ENCODE measurements at regions not wholly inside any gene's neighbourhood (a gene's known extent, or its start where the extent isn't known, plus 50 kb on each side); places are given as distances from the start of the nearest gene placed in this dataset.

GRCh38 chr16:56063111-56063510 is 128.2 kb upstream of the GNAO1 start:
- H3K9me3 ChIP-seq (ENCODE audit: control insufficient read depth, low read length), result no peaks in the 10 kb centered on the region
- no peak for DNase-seq
- intact Hi-C loops (cut with DNase I), result no loop called here
- no peak overlapping the region for H3K4me3 ChIP-seq (ENCODE audit: low read length)
- H3K4me1 ChIP-seq (ENCODE audit: control insufficient read depth, insufficient read depth, low read length), result no peaks in the 10 kb centered on the region
- ATAC-seq, result no peak
- H3K27ac ChIP-seq (ENCODE audit: low read length), result no peak overlapping the region
- no peaks in the 10 kb centered on the region for H3K27me3 ChIP-seq (ENCODE audit: control insufficient read depth, insufficient read depth)

GRCh38 chr16:56057151-56057550 is 134.1 kb upstream of the GNAO1 start:
- 84% methylated on average over 1 of the region's 1 CpG for WGBS
- Histone ChIP-seq H3K9me3 (ENCODE audit: control insufficient read depth, low read length) (no peaks in the 10 kb centered on the region), H3K4me3 (ENCODE audit: low read length) (no peak overlapping the region), H3K27me3 (ENCODE audit: control insufficient read depth, insufficient read depth) (no peaks in the 10 kb centered on the region), H3K27ac (ENCODE audit: low read length) (no peak overlapping the region), H3K4me1 (ENCODE audit: control insufficient read depth, insufficient read depth, low read length) (no peaks in the 10 kb centered on the region)
- intact Hi-C loops (cut with DNase I), result no loop called here
- no peak for ATAC-seq
- no peak for DNase-seq

GRCh38 chr16:56050916-56051315 is 140.4 kb upstream of the GNAO1 start:
- no peak for ATAC-seq
- 93% methylated on average over 4 of the region's 4 CpGs for WGBS
- Histone ChIP-seq H3K4me3 (ENCODE audit: low read length) (no peak overlapping the region), H3K9me3 (ENCODE audit: control insufficient read depth, low read length) (no peaks in the 10 kb centered on the region), H3K27me3 (ENCODE audit: control insufficient read depth, insufficient read depth) (no peaks in the 10 kb centered on the region), H3K4me1 (ENCODE audit: control insufficient read depth, insufficient read depth, low read length) (no peaks in the 10 kb centered on the region), H3K27ac (ENCODE audit: low read length) (no peak overlapping the region)
- DNase-seq, result no peak
- intact Hi-C loops (cut with DNase I), result loop anchor here in 1 of 4 donors (5.0 kb wide), 1 partner anchor 51 kb away; no protein-coding TSS in a partner anchor

- H3K4me3 ChIP-seq (ENCODE audit: low read length), result no peak overlapping the region
- no peak for ATAC-seq
- H3K27ac ChIP-seq (ENCODE audit: low read length), result no peak overlapping the region
- no peaks in the 10 kb centered on the region for H3K27me3 ChIP-seq (ENCODE audit: control insufficient read depth, insufficient read depth)
- H3K9me3 ChIP-seq (ENCODE audit: control insufficient read depth, low read length), result no peaks in the 10 kb centered on the region
- WGBS, result 68% methylated on average over 6 of the region's 6 CpGs
- no peaks in the 10 kb centered on the region for H3K4me1 ChIP-seq (ENCODE audit: control insufficient read depth, insufficient read depth, low read length)
- intact Hi-C loops (cut with DNase I), result loop anchor here in 3 of 4 donors (10.0 kb wide), 2 partner anchors 206 to 276 kb away; no protein-coding TSS in a partner anchor
- DNase-seq, result no peak
Measured at GRCh38 chr16:56048425-56049105, 142.7 kb upstream of the GNAO1 start.

- ATAC-seq (peak; percentile 83 to 89), DNase-seq (peak; percentile 25 to 67 (median 54))
- Histone ChIP-seq H3K9me3 (ENCODE audit: control insufficient read depth, low read length) (no peaks in the 10 kb centered on the region), H3K4me3 (ENCODE audit: low read length) (no peak overlapping the region), H3K27ac (ENCODE audit: low read length) (peak overlapping the region; percentile 8), H3K27me3 (ENCODE audit: control insufficient read depth, insufficient read depth) (no peaks in the 10 kb centered on the region), H3K4me1 (ENCODE audit: control insufficient read depth, insufficient read depth, low read length) (peaks cover under 1% of the 10 kb centered on the region)
- intact Hi-C loops (cut with DNase I), result loop anchor here in 3 of 4 donors (10.0 kb wide), 2 partner anchors 207 to 277 kb away; no protein-coding TSS in a partner anchor
- WGBS, result 30% methylated on average over 4 of the region's 4 CpGs
Measured at GRCh38 chr16:56047307-56048234, 143.7 kb upstream of the GNAO1 start.

GRCh38 chr16:56042416-56042815 is 148.9 kb upstream of the GNAO1 start:
- Histone ChIP-seq H3K9me3 (ENCODE audit: control insufficient read depth, low read length) (no peaks in the 10 kb centered on the region), H3K4me1 (ENCODE audit: control insufficient read depth, insufficient read depth, low read length) (peaks cover 3% of the 10 kb centered on the region), H3K27me3 (ENCODE audit: control insufficient read depth, insufficient read depth) (no peaks in the 10 kb centered on the region), H3K4me3 (ENCODE audit: low read length) (no peak overlapping the region), H3K27ac (ENCODE audit: low read length) (no peak overlapping the region)
- ATAC-seq, result peak; percentile 70 to 71
- 58% methylated on average over 4 of the region's 4 CpGs for WGBS
- intact Hi-C loops (cut with DNase I), result loop anchor here in 3 of 4 donors (5.0 to 10.0 kb wide), 3 partner anchors 150 to 282 kb away; partner anchors contain the start of gene GNAO1 (in 1 of the 3)
- DNase-seq, result peak; percentile 27 to 53 (median 52)

GRCh38 chr16:56041556-56042140 is 149.6 kb upstream of the GNAO1 start:
- DNase-seq, result peak in 2 of 3 donors; percentile 43 to 48
- intact Hi-C loops (cut with DNase I), result loop anchor here in 3 of 4 donors (5.0 to 10.0 kb wide), 3 partner anchors 151 to 283 kb away; partner anchors contain the start of gene GNAO1 (in 1 of the 3)
- Histone ChIP-seq H3K9me3 (ENCODE audit: control insufficient read depth, low read length) (no peaks in the 10 kb centered on the region), H3K27me3 (ENCODE audit: control insufficient read depth, insufficient read depth) (no peaks in the 10 kb centered on the region), H3K4me3 (ENCODE audit: low read length) (no peak overlapping the region), H3K4me1 (ENCODE audit: control insufficient read depth, insufficient read depth, low read length) (peaks cover 3% of the 10 kb centered on the region), H3K27ac (ENCODE audit: low read length) (no peak overlapping the region)
- ATAC-seq, result peak; percentile 74
- WGBS, result 49% methylated on average over 4 of the region's 4 CpGs

GRCh38 chr16:56038564-56039098 is 152.7 kb upstream of the GNAO1 start:
- Histone ChIP-seq H3K4me3 (ENCODE audit: low read length) (no peak overlapping the region), H3K27ac (ENCODE audit: low read length) (no peak overlapping the region), H3K27me3 (ENCODE audit: control insufficient read depth, insufficient read depth) (no peaks in the 10 kb centered on the region), H3K9me3 (ENCODE audit: control insufficient read depth, low read length) (no peaks in the 10 kb centered on the region), H3K4me1 (ENCODE audit: control insufficient read depth, insufficient read depth, low read length) (peaks cover 3% of the 10 kb centered on the region)
- 66% methylated on average over 3 of the region's 3 CpGs for WGBS
- no peak for ATAC-seq
- intact Hi-C loops (cut with DNase I), result no loop called here
- no peak for DNase-seq

GRCh38 chr16:56032072-56032471 is 156.9 kb upstream of the CES5A start:
- 53% methylated on average over 1 of the region's 1 CpG for WGBS
- Histone ChIP-seq H3K27me3 (ENCODE audit: control insufficient read depth, insufficient read depth) (no peaks in the 10 kb centered on the region), H3K27ac (ENCODE audit: low read length) (no peak overlapping the region), H3K4me1 (ENCODE audit: control insufficient read depth, insufficient read depth, low read length) (no peaks in the 10 kb centered on the region), H3K9me3 (ENCODE audit: control insufficient read depth, low read length) (no peaks in the 10 kb centered on the region), H3K4me3 (ENCODE audit: low read length) (no peak overlapping the region)
- intact Hi-C loops (cut with DNase I), result no loop called here
- DNase-seq, result no peak
- peak; percentile 36 to 50 for ATAC-seq

- ATAC-seq (no peak), DNase-seq (no peak)
- Histone ChIP-seq H3K27me3 (ENCODE audit: control insufficient read depth, insufficient read depth) (no peaks in the 10 kb centered on the region), H3K4me1 (ENCODE audit: control insufficient read depth, insufficient read depth, low read length) (no peaks in the 10 kb centered on the region), H3K9me3 (ENCODE audit: control insufficient read depth, low read length) (no peaks in the 10 kb centered on the region), H3K4me3 (ENCODE audit: low read length) (no peak overlapping the region), H3K27ac (ENCODE audit: low read length) (no peak overlapping the region)
- intact Hi-C loops (cut with DNase I), result no loop called here
Measured at GRCh38 chr16:56029026-56029425, 153.9 kb upstream of the CES5A start.
